Fibroblast of mammary gland (primary cell): ENCODE measurements at regions not wholly inside any gene's neighbourhood (a gene's known extent, or its start where the extent isn't known, plus 50 kb on each side); places are given as distances from the start of the nearest gene placed in this dataset.

ENCODE experiments used
- DNase-seq: peaks from one replicate; pipeline ENCODE4 v3.0.0-alpha.2; 2010; ENCODE audit warnings: low read depth
- H3K4me3 ChIP-seq: 2 replicates; pipeline ENCODE4 v1.5.1; 2011; ENCODE audit warnings: low read depth, mild to moderate bottlenecking, low read length, moderate library complexity; ENCODE audit not compliant: control insufficient read depth
- CTCF ChIP-seq: conservative IDR thresholded peaks from 2 replicates; pipeline ENCODE4 v1.5.1; 2011; ENCODE audit warnings: low read depth, low read length, inconsistent platforms; ENCODE audit not compliant: control insufficient read depth, insufficient read depth

GRCh38 chr22:47610281-47610680, 847.8 kb downstream of the TBC1D22A start:
- DNase-seq = no peak
- H3K4me3 ChIP-seq = no peak overlapping the region
- TF ChIP-seq CTCF = no peak

GRCh38 chr22:47609653-47610052, 847.2 kb downstream of the TBC1D22A start:
- H3K4me3 ChIP-seq = no peak overlapping the region
- no peak for DNase-seq
- TF ChIP-seq CTCF = no peak

GRCh38 chr22:47608421-47608820, 846.0 kb downstream of the TBC1D22A start:
- no peak for DNase-seq
- no peak for TF ChIP-seq CTCF
- H3K4me3 ChIP-seq = no peak overlapping the region

- H3K4me3 ChIP-seq = no peak overlapping the region
- DNase-seq = no peak
- no peak for TF ChIP-seq CTCF
Observed at GRCh38 chr22:47607486-47607885, 845.0 kb downstream of the TBC1D22A start.

GRCh38 chr22:47606426-47606825, 844.0 kb downstream of the TBC1D22A start:
- no peak overlapping the region for H3K4me3 ChIP-seq
- no peak for TF ChIP-seq CTCF
- no peak for DNase-seq

- no peak for TF ChIP-seq CTCF
- DNase-seq = no peak
Observed at GRCh38 chr22:47605886-47606285, 843.4 kb downstream of the TBC1D22A start.

GRCh38 chr22:47605441-47605840, 843.0 kb downstream of the TBC1D22A start:
- no peak for TF ChIP-seq CTCF
- no peak overlapping the region for H3K4me3 ChIP-seq
- no peak for DNase-seq

More at GRCh38 chr22:47605886-47606285, 843.4 kb downstream of the TBC1D22A start:
- no peak overlapping the region for H3K4me3 ChIP-seq
